Hepatocyte (in vitro differentiated cells): ENCODE measurements at regions not wholly inside any gene's neighbourhood (a gene's known extent, or its start where the extent isn't known, plus 50 kb on each side); places are given as distances from the start of the nearest gene placed in this dataset.

Experiments used
- DNase-seq: peaks from one replicate; pipeline ENCODE4 v3.0.0-alpha.2; 2016; ENCODE audit warnings: low spot score
- H2AFZ ChIP-seq: fragments of 200-600 bp; sonication (generic); 2 replicates; pipeline ENCODE4 v1.6.0; 2016; ENCODE audit warnings: antibody characterized with exemption, mild to moderate bottlenecking
- H3K27ac ChIP-seq: fragments of 200-600 bp; sonication (generic); 2 replicates; pipeline ENCODE4 v1.5.1; 2016; ENCODE audit warnings: mild to moderate bottlenecking
- H3K27me3 ChIP-seq: fragments of 200-600 bp; sonication (generic); 2 replicates; pipeline ENCODE4 v1.6.1; 2016
- H3K36me3 ChIP-seq: fragments of 200-600 bp; sonication (generic); replicated peaks from 2 replicates; pipeline ENCODE4 v1.5.1; 2016; ENCODE audit warnings: low read depth; ENCODE audit not compliant: insufficient read depth
- H3K4me1 ChIP-seq: fragments of 200-600 bp; sonication (generic); 2 replicates; pipeline ENCODE4 v1.5.1; 2016; ENCODE audit warnings: mild to moderate bottlenecking, moderate library complexity; ENCODE audit not compliant: insufficient read depth
- H3K4me2 ChIP-seq: fragments of 200-600 bp; sonication (generic); 2 replicates; pipeline ENCODE4 v1.6.0; 2016
- H3K4me3 ChIP-seq: fragments of 200-600 bp; sonication (generic); 2 replicates; pipeline ENCODE4 v1.5.1; 2016; ENCODE audit warnings: mild to moderate bottlenecking
- H3K79me2 ChIP-seq: fragments of 200-600 bp; sonication (generic); 2 replicates; pipeline ENCODE4 v1.6.0; 2017; ENCODE audit warnings: mild to moderate bottlenecking
- H3K9me2 ChIP-seq: fragments of 200-600 bp; sonication (generic); replicated peaks from 2 replicates; pipeline ENCODE4 v1.6.0; 2017; ENCODE audit warnings: mild to moderate bottlenecking; ENCODE audit not compliant: insufficient read depth
- H3K9me3 ChIP-seq: fragments of 200-600 bp; sonication (generic); 2 replicates; pipeline ENCODE4 v1.5.1; 2016; ENCODE audit warnings: low read depth, mild to moderate bottlenecking
- H4K20me1 ChIP-seq: fragments of 200-600 bp; sonication (generic); 2 replicates; pipeline ENCODE4 v1.6.0; 2016; ENCODE audit warnings: mild to moderate bottlenecking; ENCODE audit not compliant: insufficient read depth, poor library complexity, severe bottlenecking
- EZH2 ChIP-seq: fragments of 200-600 bp; sonication (generic); IDR thresholded peaks from 2 replicates; pipeline ENCODE4 v1.6.1; 2016; ENCODE audit warnings: antibody characterized with exemption, mild to moderate bottlenecking, borderline replicate concordance
- EZH2phosphoT487 ChIP-seq: fragments of 200-600 bp; sonication (generic); IDR thresholded peaks from one replicate; pipeline ENCODE4 v1.6.1; 2018; ENCODE audit warnings: antibody characterized with exemption, mild to moderate bottlenecking, low read depth, moderate library complexity; ENCODE audit not compliant: unreplicated experiment, severe bottlenecking
- WGBS: methylation state at CpG from one replicate; pipeline ENCODE4 v1.1.6; 2016; ENCODE audit warnings: low lambda C conversion rate; ENCODE audit errors: missing lambda C conversion rate; 5-methylcytosine and 5-hydroxymethylcytosine counted together
- TF ChIP-seq, protein P1 (sequence below): fragments of 200-600 bp; sonication (generic); IDR thresholded peaks from 2 replicates; pipeline ENCODE4 v1.5.1; 2016; ENCODE audit warnings: antibody characterized with exemption, mild to moderate bottlenecking; ENCODE audit not compliant: poor library complexity

DNA sequence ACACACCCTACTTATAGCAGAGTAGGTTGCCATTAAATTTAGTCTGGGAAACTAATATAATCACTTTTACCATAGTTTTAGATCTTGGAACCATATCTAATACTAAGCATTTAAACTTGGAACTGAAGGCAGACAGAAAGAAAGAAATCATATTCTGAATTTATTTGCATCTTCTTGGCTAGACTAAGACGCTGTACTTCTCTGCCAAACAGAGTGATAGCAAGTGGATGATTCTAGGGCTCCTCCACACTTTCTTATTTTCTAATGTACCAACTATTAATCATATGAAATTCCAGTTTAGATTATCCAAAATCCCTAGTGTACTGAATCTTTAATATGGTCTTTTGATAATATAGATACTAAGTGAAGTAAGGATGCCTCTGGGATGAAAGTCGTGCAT lies 277.0 kb downstream of the CENPW start:
- H3K27ac ChIP-seq, result no peak overlapping the region
- no peaks in the 10 kb centered on the region for H3K79me2 ChIP-seq
- 74% methylated on average over 2 of the region's 2 CpGs for WGBS
- DNase-seq, result no peak
- TF ChIP-seq EZH2phosphoT487 (no peak), EZH2 (no peak)
- TF ChIP-seq, protein P1, sequence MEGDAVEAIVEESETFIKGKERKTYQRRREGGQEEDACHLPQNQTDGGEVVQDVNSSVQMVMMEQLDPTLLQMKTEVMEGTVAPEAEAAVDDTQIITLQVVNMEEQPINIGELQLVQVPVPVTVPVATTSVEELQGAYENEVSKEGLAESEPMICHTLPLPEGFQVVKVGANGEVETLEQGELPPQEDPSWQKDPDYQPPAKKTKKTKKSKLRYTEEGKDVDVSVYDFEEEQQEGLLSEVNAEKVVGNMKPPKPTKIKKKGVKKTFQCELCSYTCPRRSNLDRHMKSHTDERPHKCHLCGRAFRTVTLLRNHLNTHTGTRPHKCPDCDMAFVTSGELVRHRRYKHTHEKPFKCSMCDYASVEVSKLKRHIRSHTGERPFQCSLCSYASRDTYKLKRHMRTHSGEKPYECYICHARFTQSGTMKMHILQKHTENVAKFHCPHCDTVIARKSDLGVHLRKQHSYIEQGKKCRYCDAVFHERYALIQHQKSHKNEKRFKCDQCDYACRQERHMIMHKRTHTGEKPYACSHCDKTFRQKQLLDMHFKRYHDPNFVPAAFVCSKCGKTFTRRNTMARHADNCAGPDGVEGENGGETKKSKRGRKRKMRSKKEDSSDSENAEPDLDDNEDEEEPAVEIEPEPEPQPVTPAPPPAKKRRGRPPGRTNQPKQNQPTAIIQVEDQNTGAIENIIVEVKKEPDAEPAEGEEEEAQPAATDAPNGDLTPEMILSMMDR, result no peak
- H3K4me1 ChIP-seq, result no peaks in the 10 kb centered on the region
- H3K27me3 ChIP-seq, result no peaks in the 10 kb centered on the region
- no peak overlapping the region for H3K4me3 ChIP-seq
- no peaks in the 10 kb centered on the region for H3K36me3 ChIP-seq
- no peak overlapping the region for H3K4me2 ChIP-seq
- no peak overlapping the region for H2AFZ ChIP-seq
- H4K20me1 ChIP-seq, result no peaks in the 10 kb centered on the region
- no peaks in the 10 kb centered on the region for H3K9me2 ChIP-seq
- H3K9me3 ChIP-seq, result no peaks in the 10 kb centered on the region

GRCh38 chr6:126618639-126619343 lies 278.9 kb downstream of the CENPW start:
- H3K27me3 ChIP-seq, result no peaks in the 10 kb centered on the region
- H3K4me1 ChIP-seq, result no peaks in the 10 kb centered on the region
- no peak overlapping the region for H3K27ac ChIP-seq
- no peak overlapping the region for H2AFZ ChIP-seq
- 30% methylated on average over 1 of the region's 1 CpG for WGBS
- H4K20me1 ChIP-seq, result no peaks in the 10 kb centered on the region
- H3K4me3 ChIP-seq, result no peak overlapping the region
- no peak for DNase-seq
- H3K9me2 ChIP-seq, result no peaks in the 10 kb centered on the region
- H3K9me3 ChIP-seq, result no peaks in the 10 kb centered on the region
- H3K4me2 ChIP-seq, result no peak overlapping the region
- H3K79me2 ChIP-seq, result no peaks in the 10 kb centered on the region
- H3K36me3 ChIP-seq, result no peaks in the 10 kb centered on the region
- TF ChIP-seq, protein P1, result no peak
- TF ChIP-seq EZH2, result no peak
- no peak for TF ChIP-seq EZH2phosphoT487

DNA sequence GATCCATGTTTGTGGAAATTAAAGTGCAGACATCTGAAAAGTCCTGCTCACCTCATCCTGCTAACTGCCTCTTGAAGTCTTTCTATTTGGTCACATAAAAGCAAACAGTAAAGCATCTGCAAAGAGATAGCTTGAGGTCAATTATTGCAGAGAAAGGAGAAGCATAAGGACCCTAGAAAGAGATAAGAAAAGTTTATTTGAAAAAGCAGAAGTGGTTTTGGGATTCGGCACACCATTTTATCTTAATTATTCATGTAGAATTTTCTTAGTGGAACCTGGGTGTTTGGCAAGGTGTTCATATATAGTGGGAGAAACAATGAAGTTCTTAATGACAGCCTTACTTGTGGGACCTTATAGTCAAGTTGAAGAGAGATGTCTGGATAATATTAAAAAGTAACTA lies 280.8 kb downstream of the CENPW start:
- H3K27me3 ChIP-seq, result no peaks in the 10 kb centered on the region
- H3K9me2 ChIP-seq, result no peaks in the 10 kb centered on the region
- DNase-seq, result no peak
- no peak overlapping the region for H3K4me3 ChIP-seq
- H3K79me2 ChIP-seq, result no peaks in the 10 kb centered on the region
- no peaks in the 10 kb centered on the region for H4K20me1 ChIP-seq
- H3K4me1 ChIP-seq, result no peaks in the 10 kb centered on the region
- TF ChIP-seq EZH2, result no peak
- TF ChIP-seq, protein P1, result no peak
- no peak for TF ChIP-seq EZH2phosphoT487
- H3K27ac ChIP-seq, result no peak overlapping the region
- H3K9me3 ChIP-seq, result no peaks in the 10 kb centered on the region
- WGBS, result 80% methylated on average over 1 of the region's 1 CpG
- H2AFZ ChIP-seq, result no peak overlapping the region
- H3K36me3 ChIP-seq, result no peaks in the 10 kb centered on the region
- no peak overlapping the region for H3K4me2 ChIP-seq
